Chondrocyte (in vitro differentiated cells): ENCODE measurements at regions not wholly inside any gene's neighbourhood (a gene's known extent, or its start where the extent isn't known, plus 50 kb on each side); places are given as distances from the start of the nearest gene placed in this dataset.

Source experiments
- DNase-seq: peaks from one replicate; pipeline ENCODE4 v3.0.0; 2021; ENCODE audit warnings: mixed read lengths, low spot score
- H3K27ac Mint-ChIP-seq: one replicate; pipeline ENCODE4 v1.8.0; 2021; ENCODE audit warnings: mild to moderate bottlenecking, moderate library complexity, mixed read lengths; ENCODE audit not compliant: unreplicated experiment
- H3K27me3 Mint-ChIP-seq: 2 replicates; pipeline ENCODE4 v1.8.0; 2021; ENCODE audit warnings: low read depth, mixed read lengths
- H3K36me3 Mint-ChIP-seq: 2 replicates; pipeline ENCODE4 v1.8.0; 2021; ENCODE audit warnings: low read depth, mixed read lengths
- H3K4me1 Mint-ChIP-seq: 2 replicates; pipeline ENCODE4 v1.8.0; 2021; ENCODE audit warnings: low read depth, mild to moderate bottlenecking, mixed read lengths
- H3K4me3 Mint-ChIP-seq: one replicate; pipeline ENCODE4 v1.8.0; 2021; ENCODE audit warnings: mild to moderate bottlenecking, moderate library complexity, mixed read lengths; ENCODE audit not compliant: unreplicated experiment
- H3K9me3 Mint-ChIP-seq: 2 replicates; pipeline ENCODE4 v1.8.0; 2021; ENCODE audit warnings: low read depth, mixed read lengths
- CTCF ChIP-seq: fragments of 200-600 bp; sonication (generic); IDR thresholded peaks from 2 replicates; pipeline ENCODE4 v1.5.0; 2021; ENCODE audit warnings: antibody characterized with exemption, mild to moderate bottlenecking, moderate library complexity

DNA sequence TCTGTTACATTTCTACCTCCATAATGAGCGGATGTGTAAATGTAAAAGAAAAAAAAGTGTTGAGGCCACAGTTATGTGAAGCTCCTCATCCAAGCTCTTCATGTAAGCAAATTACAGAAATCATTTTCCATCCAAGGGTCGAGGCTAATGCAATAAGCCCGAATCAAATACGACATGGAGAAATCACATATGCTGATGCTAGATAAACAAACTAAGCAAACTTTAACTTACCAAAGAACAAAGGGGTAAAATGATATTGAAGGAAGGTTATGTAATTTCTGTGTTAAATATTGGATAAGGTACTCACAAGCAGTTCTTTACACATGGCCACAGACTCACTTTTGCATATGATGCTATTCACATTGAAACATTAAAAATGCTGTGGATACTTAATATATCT, 310.2 kb upstream of the ID2 start:
- TF ChIP-seq CTCF = no peak
- Mint-ChIP-seq H3K4me1 (no peaks in the 10 kb centered on the region), H3K27me3 (peaks cover 4% of the 10 kb centered on the region)

DNA sequence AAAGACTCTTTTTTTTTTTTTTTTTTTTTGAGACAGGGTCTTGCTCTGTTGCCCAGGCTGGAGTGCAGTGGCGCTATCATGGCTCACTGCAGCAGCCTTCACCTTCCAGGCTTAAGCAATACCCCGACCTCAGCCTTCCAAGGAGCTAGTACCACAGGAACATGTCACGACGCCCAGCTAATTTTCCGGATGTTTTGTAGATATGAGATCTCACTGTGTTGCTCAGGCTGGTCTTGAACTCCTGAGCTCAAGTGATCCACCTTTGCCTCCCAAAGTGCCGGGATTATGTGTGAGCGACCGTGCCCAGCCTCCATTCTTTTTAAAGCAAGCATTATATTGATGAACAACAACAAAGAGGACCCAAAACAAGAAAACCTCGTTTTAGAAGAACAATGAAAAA, 307.1 kb upstream of the ID2 start:
- peaks cover 5% of the 10 kb centered on the region for H3K27me3 Mint-ChIP-seq
- H3K36me3 Mint-ChIP-seq = peaks cover 8% of the 10 kb centered on the region
- H3K4me3 Mint-ChIP-seq = no peak overlapping the region
- peaks cover 23% of the 10 kb centered on the region for H3K9me3 Mint-ChIP-seq
- no peaks in the 10 kb centered on the region for H3K4me1 Mint-ChIP-seq
- no peak overlapping the region for H3K27ac Mint-ChIP-seq
- no peak for DNase-seq
- TF ChIP-seq CTCF = no peak

More for the DNA sequence above, 310.2 kb upstream of the ID2 start:
- Mint-ChIP-seq H3K9me3 (peaks cover 23% of the 10 kb centered on the region), H3K36me3 (peaks cover 8% of the 10 kb centered on the region), H3K27ac (no peak overlapping the region), H3K4me3 (no peak overlapping the region)
- no peak for DNase-seq

- peaks cover 2% of the 10 kb centered on the region for H3K27me3 Mint-ChIP-seq
- H3K9me3 Mint-ChIP-seq = peaks cover 18% of the 10 kb centered on the region
- no peak for DNase-seq
- no peak overlapping the region for H3K27ac Mint-ChIP-seq
- no peak overlapping the region for H3K4me3 Mint-ChIP-seq
- no peak for TF ChIP-seq CTCF
- no peaks in the 10 kb centered on the region for H3K4me1 Mint-ChIP-seq
- peaks cover 8% of the 10 kb centered on the region for H3K36me3 Mint-ChIP-seq
Measured at GRCh38 chr2:8376603-8377410, 305.0 kb upstream of the ID2 start.

DNA sequence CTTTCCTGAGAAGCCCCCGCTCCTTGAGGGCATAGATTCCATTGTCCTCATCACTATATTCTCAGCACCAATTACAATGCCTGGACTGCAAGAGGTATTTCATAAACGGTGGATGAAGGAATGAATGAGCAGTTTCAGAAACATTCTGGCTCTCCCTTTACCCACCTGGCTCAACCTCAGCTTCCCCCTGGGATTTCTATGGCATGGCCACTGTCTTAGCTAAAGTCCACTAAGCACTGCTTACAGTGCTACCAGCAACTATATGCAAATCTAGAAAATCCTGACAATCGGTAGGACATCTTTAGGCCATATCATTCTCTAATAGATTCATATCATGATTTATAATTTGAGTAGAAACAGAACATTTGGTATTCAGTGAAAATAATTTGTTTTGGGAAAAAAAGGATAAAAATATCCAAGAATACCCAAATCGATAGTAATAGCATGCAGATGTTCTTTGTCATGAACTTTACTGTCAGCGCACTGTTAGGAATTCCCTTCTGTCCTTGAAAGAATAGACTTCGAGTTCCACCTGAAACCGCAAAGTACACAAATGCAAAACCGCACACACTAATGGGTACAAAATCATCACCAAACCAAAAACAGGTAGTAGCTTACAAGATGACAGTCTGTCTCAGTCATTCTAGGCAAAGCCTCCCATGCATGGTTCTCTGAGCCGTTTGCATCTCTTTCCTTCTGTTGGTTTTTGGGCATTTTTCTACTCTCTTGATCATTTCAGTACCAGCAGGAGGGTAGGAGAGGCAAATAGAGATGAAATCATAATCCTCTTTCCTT, 303.6 kb upstream of the ID2 start:
- no peak for DNase-seq
- Mint-ChIP-seq H3K4me3 (no peak overlapping the region), H3K36me3 (peaks cover 3% of the 10 kb centered on the region), H3K27ac (no peak overlapping the region), H3K9me3 (peaks cover 11% of the 10 kb centered on the region), H3K4me1 (no peaks in the 10 kb centered on the region), H3K27me3 (peaks cover 2% of the 10 kb centered on the region)
- TF ChIP-seq CTCF = no peak

- Mint-ChIP-seq H3K27ac (no peak overlapping the region), H3K9me3 (peaks cover 5% of the 10 kb centered on the region)
- no peak for TF ChIP-seq CTCF
Measured at GRCh38 chr2:8379128-8379527, 302.7 kb upstream of the ID2 start.

More at GRCh38 chr2:8379128-8379527, 302.7 kb upstream of the ID2 start:
- Mint-ChIP-seq H3K36me3 (no peaks in the 10 kb centered on the region), H3K27me3 (peaks cover 2% of the 10 kb centered on the region), H3K4me1 (no peaks in the 10 kb centered on the region), H3K4me3 (no peak overlapping the region)
- no peak for DNase-seq
